CD4-positive, alpha-beta T cell treated with Interleukin-6 for 4 hours (primary cell): ENCODE measurements at regions not wholly inside any gene's neighbourhood (a gene's known extent, or its start where the extent isn't known, plus 50 kb on each side); places are given as distances from the start of the nearest gene placed in this dataset.
"Not testable (repeated sequence)": the region's sequence is repeated elsewhere in the genome, so short reads cannot be mapped to it uniquely, and the experiment has no call there.

Experiments used
- DNase-seq: peaks from one replicate; pipeline ENCODE4 v3.0.0-alpha.2; 2020; ENCODE audit warnings: mixed read lengths

DNA sequence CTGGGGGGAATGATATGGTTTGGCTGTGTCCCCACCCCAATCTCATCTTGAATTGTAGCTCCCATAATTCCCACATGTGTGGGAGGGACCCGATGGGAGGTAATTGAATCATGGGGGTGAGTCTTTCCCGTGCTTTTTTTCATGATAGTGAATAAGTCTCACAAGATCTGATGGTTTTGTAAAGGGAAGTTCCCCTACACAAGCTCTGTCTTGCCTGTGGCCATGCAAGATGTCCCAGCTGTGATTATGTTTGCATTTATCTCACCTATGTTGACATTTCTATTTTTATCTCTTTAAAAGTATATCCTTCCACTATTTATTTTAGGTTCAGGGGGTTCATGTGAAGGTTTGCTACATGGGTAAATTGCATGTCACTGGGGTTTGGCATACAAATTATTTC is 323.9 kb upstream of the GLI3 start:
- no peak for DNase-seq

DNA sequence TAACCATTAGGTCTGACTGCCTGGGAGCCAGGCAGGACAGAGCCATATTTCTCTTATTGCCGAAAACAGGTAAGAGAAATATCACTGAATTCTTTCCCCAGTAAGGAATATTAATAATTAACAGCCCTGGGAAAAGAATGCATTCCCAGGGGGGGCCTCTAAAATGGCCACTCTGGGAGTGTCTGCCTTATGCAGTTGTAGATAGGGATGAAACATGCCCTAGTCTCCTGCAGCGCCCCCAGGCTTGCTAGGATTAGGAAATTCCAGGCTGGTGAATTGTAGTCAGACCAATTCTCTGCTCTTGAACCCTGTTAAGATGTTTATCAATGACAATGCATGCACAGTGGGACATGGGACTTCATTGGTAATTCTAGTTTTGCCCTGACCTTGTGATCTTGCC is 317.9 kb upstream of the GLI3 start:
- not testable (repeated sequence) for DNase-seq

DNA sequence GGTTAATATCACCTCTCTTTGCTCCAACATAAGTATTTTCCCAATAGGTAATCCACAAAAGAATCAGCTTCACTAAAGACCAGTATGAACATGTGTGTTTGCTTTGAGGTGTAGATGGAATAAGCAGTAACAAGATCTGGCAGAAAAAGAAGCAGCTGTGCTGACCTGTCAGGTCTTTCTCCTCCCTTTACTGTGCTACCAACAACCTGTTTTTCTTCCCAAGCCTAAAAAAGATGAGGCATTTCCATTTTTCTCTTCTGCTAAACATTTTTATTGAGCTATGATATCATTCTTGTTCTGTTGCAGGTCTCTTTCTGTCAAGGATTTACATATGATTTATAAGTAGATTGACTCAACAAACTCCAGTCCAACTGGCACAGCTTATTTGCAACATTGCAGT is 315.2 kb upstream of the GLI3 start:
- no peak for DNase-seq

DNA sequence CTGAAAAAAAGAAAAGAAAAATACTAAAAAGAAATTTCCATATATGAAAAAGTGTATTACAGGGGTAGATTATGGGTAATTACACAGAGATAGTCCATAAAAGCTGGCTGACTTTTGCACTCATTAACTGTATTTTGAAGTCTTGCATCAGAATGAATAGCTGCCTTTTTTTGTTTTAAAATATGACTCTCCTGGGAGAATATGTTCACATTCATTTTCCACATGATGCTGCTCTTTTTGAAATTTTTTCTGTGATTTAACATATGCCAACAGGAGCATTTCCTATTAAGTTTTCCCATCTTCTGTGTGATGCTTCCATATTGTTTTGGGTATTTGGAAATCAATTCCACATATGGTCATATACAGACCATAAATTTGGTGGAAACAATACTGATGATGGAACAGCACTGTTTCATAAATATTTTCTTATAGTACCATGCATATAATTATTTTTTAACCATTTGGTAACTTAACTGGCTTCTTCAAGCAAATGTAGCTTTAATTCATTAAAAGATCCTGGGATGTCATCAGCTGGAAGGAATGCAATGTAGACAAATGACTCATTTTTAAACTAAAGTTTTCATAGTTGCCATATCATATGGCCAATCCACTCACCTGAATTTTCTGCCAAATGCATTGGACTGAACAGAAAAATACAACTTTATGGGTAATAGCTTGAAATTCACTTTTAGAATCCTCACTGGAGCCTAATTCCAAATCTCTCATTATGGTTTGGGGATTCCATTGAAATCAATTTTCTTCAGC is 313.9 kb upstream of the GLI3 start:
- DNase-seq, result no peak

DNA sequence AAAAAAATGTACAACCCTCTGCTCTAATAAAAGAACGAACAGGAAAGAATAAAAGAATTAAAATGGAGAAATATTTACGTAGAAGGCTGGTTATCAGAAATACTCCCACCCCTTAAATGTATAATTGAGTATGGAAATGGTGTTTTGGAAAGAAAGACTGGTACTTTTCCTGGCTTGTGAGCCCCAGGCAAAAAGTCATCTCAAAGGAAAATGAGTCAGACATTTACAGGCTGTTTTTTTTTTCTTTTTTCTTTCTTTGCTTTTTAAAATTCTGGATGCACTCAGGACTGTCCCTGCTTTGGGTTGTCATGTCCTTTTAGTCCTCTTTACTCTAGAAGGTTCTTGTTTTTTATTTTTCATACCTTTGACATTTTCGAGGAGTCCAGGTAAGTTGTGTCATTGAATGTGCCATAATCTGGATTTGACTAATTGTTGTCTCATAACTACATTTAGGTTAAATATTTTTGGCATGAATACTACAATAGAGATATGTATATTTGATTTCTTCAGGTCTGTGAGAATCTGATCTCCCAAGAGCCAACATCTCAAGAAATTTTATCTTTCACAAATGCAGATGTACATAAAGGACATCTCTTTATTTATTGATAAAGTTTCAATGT is 313.0 kb upstream of the GLI3 start:
- no peak for DNase-seq

DNA sequence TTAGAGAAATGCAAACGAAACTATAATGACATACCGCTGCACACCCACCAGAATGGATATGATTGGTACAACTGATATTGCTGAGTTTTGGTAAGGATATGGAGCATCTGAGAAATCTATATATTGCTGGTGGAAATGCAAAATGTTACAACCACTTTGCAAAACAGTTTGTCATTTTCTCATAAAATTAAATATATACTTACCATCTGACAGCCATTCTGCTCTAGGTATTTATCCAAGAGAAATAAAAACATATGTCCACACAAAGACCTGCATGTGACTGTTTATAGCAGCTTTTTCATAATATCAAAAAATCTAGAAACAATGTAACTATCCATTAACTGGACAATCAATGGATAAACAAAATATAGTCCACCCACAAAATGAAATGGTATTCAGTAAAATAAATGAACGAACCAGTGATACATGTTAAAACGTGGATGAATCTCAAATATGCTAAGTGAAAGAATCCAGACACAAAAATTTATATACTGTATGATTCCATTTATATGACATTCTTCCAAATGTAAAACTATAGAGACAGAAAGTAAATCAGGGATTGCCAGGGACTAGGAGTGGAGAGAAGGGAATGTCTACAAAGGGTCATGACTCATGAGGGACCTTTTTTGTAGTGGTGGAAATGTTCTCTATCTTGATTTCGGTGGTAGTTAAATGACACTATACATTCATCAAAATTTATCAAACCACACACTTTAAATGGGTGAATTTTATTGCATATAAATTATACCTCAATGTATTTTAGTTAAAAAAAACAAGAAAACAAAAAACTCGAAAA is 312.0 kb upstream of the GLI3 start:
- DNase-seq, result no peak

DNA sequence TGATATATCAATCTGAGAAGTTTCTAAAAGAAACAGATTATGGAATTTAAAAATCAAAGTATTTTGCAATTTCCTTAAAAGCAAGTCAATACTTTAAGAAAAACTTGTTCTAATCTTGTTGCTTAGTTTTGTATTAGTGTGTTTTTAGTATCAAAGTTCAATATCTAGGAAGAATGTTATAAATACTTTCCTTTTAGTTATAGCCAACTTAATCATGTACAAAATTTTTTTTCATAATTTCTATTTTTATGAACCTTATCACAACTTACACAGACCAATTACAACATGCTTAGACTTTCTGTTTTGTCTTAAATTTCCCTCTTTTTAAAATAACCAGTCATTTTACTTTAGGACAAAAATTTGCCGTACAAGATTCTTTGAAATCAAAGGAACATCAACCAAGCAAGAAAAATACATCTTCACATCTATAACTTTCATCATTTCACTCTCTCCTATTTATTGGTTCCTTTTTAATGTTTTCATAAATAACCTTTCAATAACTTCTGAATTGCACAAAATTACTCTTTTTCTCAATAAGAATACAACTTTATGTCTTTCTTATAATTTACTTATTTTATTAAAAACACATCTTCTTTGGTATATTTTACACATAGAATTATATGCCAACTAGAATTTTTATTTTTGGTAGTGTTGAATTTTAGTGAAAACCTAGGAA is 308.2 kb upstream of the GLI3 start:
- no peak for DNase-seq

DNA sequence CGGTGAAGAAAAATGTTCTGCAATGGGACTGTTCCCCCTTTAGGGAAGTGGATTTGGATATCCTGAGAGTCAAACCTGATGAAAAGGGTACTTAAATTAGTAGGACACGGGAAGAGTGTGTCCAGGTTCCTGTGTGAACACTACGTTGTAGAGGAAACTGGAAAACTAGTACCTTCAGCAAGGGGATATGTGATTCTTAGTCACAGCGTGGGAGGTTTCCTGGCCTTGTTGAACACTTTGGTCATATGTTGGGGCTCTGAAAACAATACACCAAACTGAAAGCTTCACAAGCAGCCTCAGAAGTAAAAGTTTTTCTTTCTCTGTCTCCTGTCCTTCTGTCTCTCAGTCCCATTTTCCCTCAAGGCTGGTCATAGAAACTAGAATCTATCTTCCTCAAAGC is 306.9 kb upstream of the GLI3 start:
- DNase-seq, result no peak

DNA sequence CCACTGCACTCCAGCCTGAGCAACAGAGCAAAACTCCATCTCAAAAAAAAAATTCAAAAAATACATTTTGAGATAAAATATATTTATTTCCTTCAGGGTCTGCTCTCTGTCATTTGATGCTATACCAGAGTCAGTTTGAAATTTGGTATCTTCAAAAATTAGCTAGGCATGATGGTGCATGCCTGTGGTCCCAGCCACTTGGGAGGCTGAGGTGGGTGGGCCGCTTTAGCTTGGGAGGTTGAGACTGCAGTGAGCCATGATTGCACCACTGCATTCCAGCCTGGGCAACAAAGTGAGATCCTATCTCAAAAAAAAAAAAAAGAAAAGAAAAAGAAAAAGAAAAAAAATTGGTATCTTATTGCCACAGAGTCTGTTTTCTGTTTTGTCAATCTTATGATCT is 305.4 kb upstream of the GLI3 start:
- DNase-seq, result not testable (repeated sequence)

DNA sequence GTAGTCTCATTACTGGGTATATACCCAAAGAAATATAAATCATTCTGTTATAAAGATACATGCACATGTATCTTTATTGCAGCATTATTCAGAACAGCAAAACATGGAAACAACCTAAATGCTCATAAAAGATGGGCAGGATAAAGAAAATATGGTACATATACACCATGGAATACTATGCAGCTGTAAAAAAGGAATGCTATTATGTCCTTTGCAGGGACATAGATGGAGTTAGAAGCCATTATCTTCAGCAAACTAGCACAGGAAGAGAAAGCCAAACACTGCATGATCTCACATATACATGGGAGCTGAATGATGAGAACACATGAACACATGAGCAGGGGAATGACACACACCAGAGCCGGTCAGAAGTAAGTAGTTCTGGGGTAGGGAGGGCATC is 297.4 kb upstream of the GLI3 start:
- DNase-seq, result no peak

DNA sequence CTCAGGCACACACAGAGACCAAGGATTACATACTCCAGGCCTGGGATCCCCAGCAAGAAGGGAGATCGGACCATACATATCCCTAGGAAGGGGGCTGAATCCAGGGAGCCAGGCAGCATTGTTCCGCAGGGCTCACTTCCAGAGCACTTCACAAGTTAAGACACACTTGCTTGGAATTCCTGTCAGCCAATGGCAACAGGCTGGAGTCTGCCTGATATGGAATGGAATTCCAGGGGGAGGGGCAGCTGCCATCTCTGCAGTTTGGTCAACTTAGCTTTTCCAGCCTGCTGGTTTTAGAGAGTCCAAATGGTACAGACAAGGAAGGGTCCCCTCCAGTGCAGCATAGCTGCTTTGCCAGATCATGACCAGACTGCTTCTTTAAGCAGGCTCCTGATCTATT is 290.0 kb upstream of the GLI3 start:
- DNase-seq, result no peak

DNA sequence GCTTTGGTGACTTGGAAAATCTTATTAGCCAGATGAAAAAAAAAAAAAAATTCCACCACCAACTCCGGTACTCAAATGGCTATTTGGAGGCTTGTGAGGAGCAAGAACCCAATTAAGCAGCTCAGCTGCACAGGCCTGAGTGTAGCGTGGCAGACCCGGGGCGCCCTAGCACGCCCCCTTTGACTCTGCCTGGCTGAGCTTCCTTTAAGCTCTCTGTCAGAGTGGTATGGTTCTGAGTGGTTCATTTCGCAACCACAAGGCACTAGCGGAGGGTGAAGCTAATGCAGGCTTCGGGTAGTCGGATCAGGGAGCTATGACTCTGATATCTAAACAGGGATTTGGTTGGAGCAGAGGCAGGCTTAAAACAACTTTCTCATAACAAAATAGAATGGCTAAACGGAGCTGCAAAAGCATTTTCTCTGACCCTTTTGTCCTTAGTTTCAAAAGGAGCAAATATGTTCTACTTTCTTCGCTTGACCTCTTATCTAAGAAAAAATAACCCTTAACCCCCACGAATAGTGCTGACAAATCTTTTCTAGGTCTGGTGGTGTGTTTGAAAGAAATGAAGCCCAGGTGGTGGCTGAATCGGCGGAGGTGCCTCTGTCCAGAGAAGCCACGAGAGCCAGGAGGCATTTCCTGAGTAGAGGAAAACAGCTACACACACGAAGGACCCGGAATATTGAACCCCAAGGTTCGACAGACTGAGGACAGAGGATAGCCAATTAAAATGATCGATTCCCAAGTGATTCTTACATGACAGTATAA is 285.4 kb upstream of the GLI3 start:
- no peak for DNase-seq

DNA sequence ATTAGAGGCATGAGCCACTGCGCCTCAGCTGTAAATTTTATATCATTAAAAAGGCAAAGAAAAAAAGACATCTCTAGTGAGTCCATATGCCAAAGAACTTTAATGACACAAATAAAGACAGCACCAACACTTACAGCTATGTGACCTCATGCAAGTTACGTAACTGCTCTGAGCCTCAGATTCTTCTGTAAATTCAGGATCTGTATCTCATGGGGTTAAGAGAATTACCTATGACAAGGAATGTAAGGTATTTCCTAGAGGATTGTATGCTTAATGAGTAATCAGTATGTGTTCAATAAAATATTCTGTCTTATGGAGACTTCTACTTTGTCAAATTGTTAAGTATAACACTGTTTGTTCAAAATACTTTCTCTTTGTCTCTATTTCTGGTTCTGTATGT is 274.0 kb upstream of the GLI3 start:
- no peak for DNase-seq

DNA sequence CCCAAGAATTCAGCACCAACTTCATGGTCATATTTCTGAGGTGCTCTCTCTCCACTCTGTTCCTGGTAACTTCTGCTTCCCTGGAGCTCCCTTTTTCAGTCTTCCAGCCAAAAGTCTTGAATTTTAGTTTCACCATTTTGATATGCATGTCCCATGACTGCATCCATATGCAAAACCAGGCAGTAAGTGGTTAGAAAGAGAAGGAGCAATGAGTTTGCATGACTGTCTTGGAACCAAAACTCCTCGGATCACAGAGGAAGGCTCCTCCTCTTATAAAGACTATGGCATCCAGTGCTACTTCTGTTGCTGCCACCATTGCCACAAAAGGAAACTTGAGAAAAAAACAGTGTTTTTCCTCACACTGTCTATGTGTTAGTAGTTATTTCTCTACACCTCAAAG is 269.1 kb upstream of the GLI3 start:
- DNase-seq, result no peak

DNA sequence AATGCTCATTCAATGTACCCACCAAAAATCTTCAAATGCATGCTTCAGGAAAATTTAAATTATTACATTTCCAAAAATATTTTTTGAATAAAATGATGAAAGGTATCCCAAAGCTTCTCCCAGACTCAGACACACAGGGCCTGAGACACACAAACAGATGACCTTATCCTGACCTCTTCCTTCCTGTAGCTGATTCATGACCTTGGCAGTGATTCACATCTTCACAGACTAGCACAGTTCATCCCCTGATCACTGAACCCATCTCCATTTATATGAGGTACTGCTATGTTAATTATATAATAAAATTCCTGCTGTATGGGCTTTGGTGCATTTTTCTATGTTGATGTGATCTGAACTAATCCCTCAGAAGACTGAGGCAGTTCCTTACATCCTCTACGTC is 265.0 kb upstream of the GLI3 start:
- DNase-seq, result no peak

DNA sequence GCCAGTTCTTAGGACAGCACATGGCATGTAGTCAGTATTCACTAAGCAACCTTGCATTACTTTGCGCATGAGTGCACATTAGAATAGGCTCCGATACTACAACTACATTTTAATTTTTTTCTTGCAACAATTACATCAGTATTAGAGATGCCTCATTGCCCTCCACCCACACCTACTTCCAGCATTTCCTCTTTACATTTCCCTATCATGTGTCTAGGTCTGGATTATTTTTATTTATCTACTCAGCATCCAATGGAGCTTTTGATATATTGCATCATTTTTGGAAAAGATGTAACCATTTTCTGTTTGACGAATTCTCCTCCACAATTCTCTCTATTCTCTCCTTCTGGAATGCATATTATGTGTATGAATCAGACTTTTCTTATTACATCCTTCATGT is 258.2 kb upstream of the GLI3 start:
- no peak for DNase-seq

DNA sequence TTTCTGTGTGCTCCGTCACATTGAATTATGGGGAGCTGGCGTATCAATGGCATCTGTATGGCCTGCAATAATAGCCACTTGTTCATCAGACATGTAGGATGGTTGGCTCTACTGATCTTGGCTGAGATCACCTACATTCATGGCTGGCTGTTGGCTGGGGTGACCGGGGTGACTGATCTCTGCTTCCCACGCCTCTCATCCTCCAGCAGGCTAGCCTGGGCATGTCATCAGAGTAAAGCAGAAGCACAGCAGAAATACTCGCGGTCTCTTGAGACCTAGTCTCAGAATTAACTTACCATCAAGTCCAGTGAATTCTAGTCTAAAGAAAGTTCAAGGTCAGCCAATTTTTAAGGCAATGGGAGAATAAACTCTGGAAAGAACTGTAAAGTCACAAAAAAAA is 257.7 kb upstream of the GLI3 start:
- DNase-seq, result no peak

DNA sequence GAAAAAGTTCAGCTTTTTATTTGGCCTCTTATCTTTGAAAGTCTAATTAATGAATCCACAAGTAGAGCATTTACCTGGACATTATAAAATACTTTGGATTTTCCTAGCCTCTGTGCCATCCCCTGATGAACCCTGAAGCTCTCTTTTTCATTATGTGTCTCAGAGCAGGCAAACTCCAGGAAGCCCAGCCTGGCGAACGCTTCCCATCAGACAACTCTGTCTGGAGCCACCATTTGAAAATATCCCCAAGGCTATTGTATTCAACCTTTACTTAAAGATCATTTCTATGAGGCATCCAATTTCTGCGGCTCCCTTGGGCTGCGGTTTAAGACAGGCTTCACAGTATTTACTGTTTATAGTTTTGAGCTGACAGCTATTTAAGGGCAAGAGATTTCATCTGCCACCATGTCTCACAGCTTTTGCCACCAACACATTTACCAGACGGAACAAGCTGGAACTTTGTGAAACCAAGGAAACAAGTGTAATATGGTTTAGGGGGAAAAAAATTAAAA is 257.2 kb upstream of the GLI3 start:
- DNase-seq, result no peak

DNA sequence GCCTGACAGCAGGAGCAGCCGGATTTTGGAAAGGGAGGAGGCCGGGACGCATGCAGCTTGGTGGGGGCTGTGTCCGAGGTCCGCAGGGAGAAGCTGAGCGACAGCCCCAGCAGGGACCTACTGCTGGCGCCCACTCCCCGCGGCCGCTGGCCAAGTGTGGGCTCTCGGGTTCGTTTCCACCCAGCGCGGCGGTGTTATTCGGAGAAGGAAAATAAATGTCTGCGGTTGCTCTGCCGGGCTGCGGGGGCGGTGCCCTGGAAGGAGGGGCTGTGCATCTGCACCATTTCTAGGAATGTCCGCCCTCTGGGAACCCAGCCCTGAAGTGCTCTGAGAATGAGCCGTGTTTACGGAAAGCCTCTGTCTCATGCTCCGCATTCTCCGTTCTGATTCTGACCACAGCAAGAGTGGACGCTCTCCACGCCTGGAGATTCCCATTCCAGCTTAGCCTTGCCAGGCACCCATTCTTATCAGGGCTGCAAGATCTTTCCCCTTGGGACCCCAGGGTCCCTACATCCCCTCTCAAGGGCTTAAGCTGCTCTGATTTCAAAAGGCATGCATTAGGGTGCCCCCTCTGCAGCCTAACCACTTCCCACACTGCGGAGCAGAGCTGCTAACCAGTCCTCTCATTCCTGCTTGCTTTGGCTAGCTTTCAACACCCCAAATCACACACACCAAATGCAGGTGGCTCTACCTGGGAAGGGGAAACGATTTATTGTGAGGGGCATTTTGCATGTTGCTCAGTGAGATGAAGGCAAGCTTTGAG is 256.6 kb upstream of the GLI3 start:
- no peak for DNase-seq

DNA sequence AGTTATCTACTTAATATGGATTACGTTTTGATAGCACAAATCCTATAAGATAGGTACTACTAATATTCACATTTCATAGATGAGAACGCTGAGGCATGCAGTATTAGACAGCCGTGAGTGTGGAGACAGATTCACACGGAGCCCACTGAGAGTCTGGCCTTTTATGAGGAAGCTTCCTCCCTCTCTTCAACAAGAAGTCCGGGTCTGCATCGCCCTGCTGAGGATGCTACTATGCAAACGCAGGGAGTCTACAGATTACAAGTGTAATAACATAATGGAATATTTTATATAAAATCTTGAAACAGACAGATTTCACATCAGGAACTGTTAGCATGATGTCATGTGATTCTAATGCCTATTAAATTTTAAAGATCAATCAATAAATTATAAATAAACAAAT is 255.9 kb upstream of the GLI3 start:
- DNase-seq, result no peak

DNA sequence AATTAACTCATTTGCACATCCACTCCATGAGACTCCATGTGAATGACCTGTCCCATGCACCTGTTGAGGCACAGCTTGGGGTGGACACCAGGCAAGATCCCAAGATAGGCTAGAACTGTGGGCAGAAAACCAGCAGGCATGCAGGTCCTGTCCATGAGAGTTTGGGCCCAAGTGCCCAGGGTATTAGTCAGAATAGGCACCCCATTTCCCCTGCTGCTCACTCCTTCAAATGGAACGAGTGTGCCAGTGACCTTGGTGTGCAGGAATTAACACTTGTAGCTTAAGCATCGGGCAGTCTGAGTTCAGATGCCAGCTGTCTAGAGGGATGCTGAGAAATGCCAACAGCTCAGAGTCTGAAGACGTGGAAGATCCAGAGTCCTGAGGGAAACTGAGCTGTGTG is 254.1 kb upstream of the GLI3 start:
- no peak for DNase-seq

DNA sequence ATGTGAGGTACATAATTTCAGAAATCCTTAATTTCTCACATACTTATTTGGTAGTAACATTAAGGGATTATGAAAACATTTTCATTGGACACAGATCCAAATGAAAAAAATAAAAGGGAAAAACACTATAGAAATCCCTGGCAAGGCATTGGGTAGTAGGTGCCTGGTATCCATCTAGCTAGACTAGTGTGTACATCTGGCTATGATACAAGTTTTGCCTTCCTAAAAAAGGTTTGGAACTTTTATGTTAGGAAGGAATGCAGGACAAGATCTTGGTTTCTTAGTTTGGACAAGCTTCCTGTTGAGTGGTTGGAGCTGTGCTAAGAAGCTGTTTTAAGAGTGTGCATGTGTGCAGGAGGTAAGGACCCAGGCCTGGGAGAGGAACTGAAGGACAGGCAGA is 252.3 kb upstream of the GLI3 start:
- DNase-seq, result no peak
